CD8-positive, alpha-beta memory T cell (primary cell): ENCODE measurements at regions not wholly inside any gene's neighbourhood (a gene's known extent, or its start where the extent isn't known, plus 50 kb on each side); places are given as distances from the start of the nearest gene placed in this dataset.

Experiments
- CTCF ChIA-PET: fragments of 350-600 bp; sonication (Branson Sonifier 250); formaldehyde crosslinking; loops from one replicate; lab custom pipeline; 2021; ENCODE audit warnings: antibody characterized with exemption; lab: Charles Lee
- POLR2A ChIA-PET: fragments of 350-600 bp; sonication (Branson Sonifier 250); formaldehyde crosslinking; loops from one replicate; lab custom pipeline; 2021; ENCODE audit warnings: antibody characterized with exemption; lab: Charles Lee
- DNase-seq, 5 donors: peaks; one replicate each; pipeline versions ENCODE4 v3.0.0 to v3.0.0-alpha.2; 2020 to 2022; ENCODE audit warnings: mixed read lengths in 1 of 5
- H3K27ac ChIP-seq: one replicate; pipeline ENCODE4 v1.7.0; 2013; ENCODE audit warnings: low read depth, mild to moderate bottlenecking, low read length, moderate library complexity
- H3K27me3 ChIP-seq: 2 replicates; pipeline ENCODE4 v1.7.0; 2013; ENCODE audit warnings: low read length, mild to moderate bottlenecking; ENCODE audit not compliant: insufficient read depth, poor library complexity, severe bottlenecking
- H3K36me3 ChIP-seq: 2 replicates; pipeline ENCODE4 v1.7.0; 2013; ENCODE audit warnings: mild to moderate bottlenecking, low read length, moderate library complexity; ENCODE audit not compliant: insufficient read depth
- H3K4me1 ChIP-seq: 2 replicates; pipeline ENCODE4 v1.7.0; 2013; ENCODE audit warnings: mild to moderate bottlenecking, low read length, moderate library complexity; ENCODE audit not compliant: insufficient read depth
- H3K4me3 ChIP-seq: 2 replicates; pipeline ENCODE4 v1.7.0; 2013; ENCODE audit warnings: mild to moderate bottlenecking, low read length
- H3K9me3 ChIP-seq: 2 replicates; pipeline ENCODE4 v1.7.0; 2013; ENCODE audit warnings: mild to moderate bottlenecking, low read length
- H3K27ac Mint-ChIP-seq, 8 donors: one replicate each; pipeline ENCODE4 v1.8.0; 2020 to 2021; ENCODE audit warnings: mixed read lengths in 8 of 8, mild to moderate bottlenecking in 6 of 8, inconsistent platforms in 3 of 8, moderate library complexity in 3 of 8
- H3K27me3 Mint-ChIP-seq, 2 donors: one replicate each; pipeline ENCODE4 v1.8.0; 2020 to 2021; ENCODE audit warnings: mixed read lengths in 2 of 2, mild to moderate bottlenecking in 1 of 2, moderate library complexity in 1 of 2
- H3K36me3 Mint-ChIP-seq, 3 donors: one replicate each; pipeline ENCODE4 v1.8.0; 2020 to 2021; ENCODE audit warnings: mixed read lengths in 3 of 3, inconsistent platforms in 1 of 3, mild to moderate bottlenecking in 1 of 3
- H3K4me1 Mint-ChIP-seq, 3 donors: one replicate each; pipeline ENCODE4 v1.8.0; 2020 to 2021; ENCODE audit warnings: mixed read lengths in 3 of 3, inconsistent platforms in 1 of 3, mild to moderate bottlenecking in 1 of 3
- H3K4me3 Mint-ChIP-seq, 7 donors: one replicate each; pipeline ENCODE4 v1.8.0; 2020 to 2021; ENCODE audit warnings: mixed read lengths in 7 of 7, mild to moderate bottlenecking in 6 of 7, moderate library complexity in 4 of 7, inconsistent platforms in 2 of 7
- H3K9me3 Mint-ChIP-seq, 5 donors: one replicate each; pipeline ENCODE4 v1.8.0; 2020 to 2022; ENCODE audit warnings: mixed read lengths in 5 of 5, mild to moderate bottlenecking in 3 of 5, moderate library complexity in 2 of 5, inconsistent platforms in 1 of 5

GRCh38 chr3:22885574-22886341 is 317.4 kb upstream of the UBE2E2 start:
- Histone ChIP-seq H3K36me3 (no peaks in the 10 kb centered on the region), H3K27ac (no peak overlapping the region), H3K27me3 (no peaks in the 10 kb centered on the region), H3K9me3 (no peaks in the 10 kb centered on the region), H3K4me1 (no peaks in the 10 kb centered on the region), H3K4me3 (no peak overlapping the region)
- Mint-ChIP-seq H3K9me3 (peaks cover 0 to 19% (median 2%) of the 10 kb centered on the region in 5 donors), H3K27me3 (no peaks in the 10 kb centered on the region), H3K4me1 (no peaks in the 10 kb centered on the region), H3K27ac (no peak overlapping the region), H3K4me3 (no peak overlapping the region), H3K36me3 (no peaks in the 10 kb centered on the region)
- ChIA-PET POLR2A (no interaction called here), CTCF (no interaction called here)
- no peak for DNase-seq

- peaks cover 3 to 19% (median 7%) of the 10 kb centered on the region in 5 donors for H3K9me3 Mint-ChIP-seq
- ChIA-PET CTCF (no interaction called here), POLR2A (no interaction called here)
- H3K4me1 Mint-ChIP-seq = no peaks in the 10 kb centered on the region
- H3K27me3 Mint-ChIP-seq = no peaks in the 10 kb centered on the region
- Histone ChIP-seq H3K27me3 (no peaks in the 10 kb centered on the region), H3K27ac (no peak overlapping the region), H3K4me1 (no peaks in the 10 kb centered on the region), H3K4me3 (no peak overlapping the region), H3K36me3 (no peaks in the 10 kb centered on the region), H3K9me3 (no peaks in the 10 kb centered on the region)
- H3K27ac Mint-ChIP-seq = no peak overlapping the region
- DNase-seq = no peak
- H3K36me3 Mint-ChIP-seq = no peaks in the 10 kb centered on the region
- H3K4me3 Mint-ChIP-seq = no peak overlapping the region
Observed at GRCh38 chr3:22886439-22887068, 316.6 kb upstream of the UBE2E2 start.

GRCh38 chr3:22887664-22888291 is 315.3 kb upstream of the UBE2E2 start:
- Histone ChIP-seq H3K9me3 (no peaks in the 10 kb centered on the region), H3K36me3 (no peaks in the 10 kb centered on the region), H3K27me3 (no peaks in the 10 kb centered on the region), H3K4me1 (no peaks in the 10 kb centered on the region), H3K27ac (no peak overlapping the region), H3K4me3 (no peak overlapping the region)
- no peak for DNase-seq
- Mint-ChIP-seq H3K27ac (no peak overlapping the region), H3K4me1 (no peaks in the 10 kb centered on the region), H3K9me3 (peaks cover 3 to 19% (median 7%) of the 10 kb centered on the region in 5 donors), H3K36me3 (no peaks in the 10 kb centered on the region), H3K4me3 (no peak overlapping the region), H3K27me3 (no peaks in the 10 kb centered on the region)
- POLR2A ChIA-PET = no interaction called here
- CTCF ChIA-PET = no interaction called here

GRCh38 chr3:22893101-22893500 is 310.0 kb upstream of the UBE2E2 start:
- no peaks in the 10 kb centered on the region for H3K27me3 ChIP-seq
- no peaks in the 10 kb centered on the region for H3K9me3 ChIP-seq
- no peak overlapping the region for H3K4me3 ChIP-seq
- H3K36me3 ChIP-seq = no peaks in the 10 kb centered on the region
- H3K4me1 ChIP-seq = no peaks in the 10 kb centered on the region
- ChIA-PET POLR2A (no interaction called here), CTCF (no interaction called here)
- Mint-ChIP-seq H3K9me3 (peaks cover 4 to 8% (median 6%) of the 10 kb centered on the region in 5 donors), H3K36me3 (no peaks in the 10 kb centered on the region), H3K4me3 (no peak overlapping the region), H3K4me1 (no peaks in the 10 kb centered on the region), H3K27ac (no peak overlapping the region), H3K27me3 (peaks cover 0 to 1% of the 10 kb centered on the region in 2 donors)
- no peak for DNase-seq
- H3K27ac ChIP-seq = no peak overlapping the region

GRCh38 chr3:22893644-22894325 is 309.3 kb upstream of the UBE2E2 start:
- no peaks in the 10 kb centered on the region for H3K4me1 Mint-ChIP-seq
- H3K4me3 Mint-ChIP-seq = no peak overlapping the region
- DNase-seq = no peak
- Histone ChIP-seq H3K27me3 (no peaks in the 10 kb centered on the region), H3K36me3 (no peaks in the 10 kb centered on the region), H3K4me1 (no peaks in the 10 kb centered on the region), H3K9me3 (no peaks in the 10 kb centered on the region), H3K4me3 (no peak overlapping the region), H3K27ac (no peak overlapping the region)
- ChIA-PET CTCF (no interaction called here), POLR2A (no interaction called here)
- H3K27ac Mint-ChIP-seq = no peak overlapping the region
- no peaks in the 10 kb centered on the region for H3K36me3 Mint-ChIP-seq
- H3K9me3 Mint-ChIP-seq = peaks cover 4 to 8% (median 6%) of the 10 kb centered on the region in 5 donors
- peaks cover 0 to 1% of the 10 kb centered on the region in 2 donors for H3K27me3 Mint-ChIP-seq

GRCh38 chr3:22894865-22895264 is 308.3 kb upstream of the UBE2E2 start:
- Mint-ChIP-seq H3K27me3 (peaks cover 0 to 1% of the 10 kb centered on the region in 2 donors), H3K27ac (no peak overlapping the region), H3K9me3 (peaks cover 0 to 7% (median 5%) of the 10 kb centered on the region in 5 donors), H3K36me3 (no peaks in the 10 kb centered on the region), H3K4me1 (no peaks in the 10 kb centered on the region), H3K4me3 (no peak overlapping the region)
- Histone ChIP-seq H3K9me3 (no peaks in the 10 kb centered on the region), H3K27me3 (no peaks in the 10 kb centered on the region), H3K4me3 (no peak overlapping the region), H3K4me1 (no peaks in the 10 kb centered on the region), H3K36me3 (no peaks in the 10 kb centered on the region), H3K27ac (no peak overlapping the region)
- CTCF ChIA-PET = no interaction called here
- POLR2A ChIA-PET = no interaction called here
- DNase-seq = no peak

GRCh38 chr3:22895671-22896070 is 307.5 kb upstream of the UBE2E2 start:
- no peak for DNase-seq
- Mint-ChIP-seq H3K4me1 (no peaks in the 10 kb centered on the region), H3K4me3 (no peak overlapping the region), H3K27me3 (peaks cover 0 to 1% of the 10 kb centered on the region in 2 donors), H3K27ac (no peak overlapping the region), H3K9me3 (peaks cover 2 to 9% (median 7%) of the 10 kb centered on the region in 5 donors), H3K36me3 (no peaks in the 10 kb centered on the region)
- POLR2A ChIA-PET = no interaction called here
- H3K27me3 ChIP-seq = no peaks in the 10 kb centered on the region
- no peaks in the 10 kb centered on the region for H3K4me1 ChIP-seq
- CTCF ChIA-PET = no interaction called here
- no peak overlapping the region for H3K4me3 ChIP-seq
- no peak overlapping the region for H3K27ac ChIP-seq
- no peaks in the 10 kb centered on the region for H3K9me3 ChIP-seq
- H3K36me3 ChIP-seq = no peaks in the 10 kb centered on the region

- no peaks in the 10 kb centered on the region for H3K9me3 ChIP-seq
- H3K36me3 ChIP-seq = no peaks in the 10 kb centered on the region
- no peaks in the 10 kb centered on the region for H3K27me3 ChIP-seq
- Mint-ChIP-seq H3K36me3 (no peaks in the 10 kb centered on the region), H3K4me1 (no peaks in the 10 kb centered on the region), H3K27ac (no peak overlapping the region), H3K9me3 (peaks cover 3 to 12% (median 7%) of the 10 kb centered on the region in 5 donors), H3K4me3 (no peak overlapping the region), H3K27me3 (peaks cover 0 to 1% of the 10 kb centered on the region in 2 donors)
- H3K27ac ChIP-seq = no peak overlapping the region
- no peak overlapping the region for H3K4me3 ChIP-seq
- POLR2A ChIA-PET = no interaction called here
- no peaks in the 10 kb centered on the region for H3K4me1 ChIP-seq
- CTCF ChIA-PET = no interaction called here
- DNase-seq = no peak
Observed at GRCh38 chr3:22898558-22898957, 304.6 kb upstream of the UBE2E2 start.
